Mesenchymal stem cell (in vitro differentiated cells and primary cell): ENCODE measurements at regions not wholly inside any gene's neighbourhood (a gene's known extent, or its start where the extent isn't known, plus 50 kb on each side); places are given as distances from the start of the nearest gene placed in this dataset.

ENCODE experiments used
- DNase-seq: peaks from one replicate; pipeline ENCODE4 v3.0.0-alpha.2; 2013
- H2AFZ ChIP-seq: one replicate; pipeline ENCODE4 v1.6.1; 2013; ENCODE audit warnings: low read depth, mild to moderate bottlenecking, control low read depth, inconsistent platforms, low read length, moderate library complexity
- H2AK5ac ChIP-seq: 2 replicates; pipeline ENCODE4 v1.6.1; 2013; ENCODE audit warnings: low read length, moderate library complexity, mild to moderate bottlenecking, inconsistent platforms; ENCODE audit not compliant: severe bottlenecking
- H2BK120ac ChIP-seq: one replicate; pipeline ENCODE4 v1.6.1; 2013; ENCODE audit warnings: low read depth, mild to moderate bottlenecking, inconsistent platforms, low read length, moderate library complexity
- H2BK12ac ChIP-seq, 2 experiments: one replicate each; pipeline ENCODE4 v1.6.1; 2013; ENCODE audit warnings: inconsistent platforms in 2 of 2, low read length in 2 of 2, mild to moderate bottlenecking in 2 of 2, moderate library complexity in 2 of 2, control low read depth in 1 of 2
- H2BK15ac ChIP-seq: one replicate; pipeline ENCODE4 v1.6.1; 2013; ENCODE audit warnings: mild to moderate bottlenecking, low read depth, inconsistent platforms; ENCODE audit not compliant: poor library complexity, severe bottlenecking
- H2BK5ac ChIP-seq: 2 replicates; pipeline ENCODE4 v1.6.1; 2013; ENCODE audit warnings: low read depth, mild to moderate bottlenecking, low read length, control low read depth, inconsistent platforms; ENCODE audit not compliant: poor library complexity, severe bottlenecking
- H3K14ac ChIP-seq, 2 experiments: one replicate each; pipeline ENCODE4 v1.6.1; 2013; ENCODE audit warnings: inconsistent platforms in 2 of 2, low read length in 2 of 2, control low read depth in 1 of 2, mild to moderate bottlenecking in 1 of 2, moderate library complexity in 1 of 2
- H3K18ac ChIP-seq, 2 experiments: one replicate each; pipeline ENCODE4 v1.6.1; 2013; ENCODE audit warnings: inconsistent platforms in 2 of 2, low read length in 2 of 2, control low read depth in 1 of 2, low read depth in 1 of 2, mild to moderate bottlenecking in 1 of 2
- H3K23ac ChIP-seq, 2 experiments: one replicate each; pipeline ENCODE4 v1.6.1; 2013; ENCODE audit warnings: inconsistent platforms in 2 of 2, low read length in 2 of 2, mild to moderate bottlenecking in 2 of 2, moderate library complexity in 2 of 2, control low read depth in 1 of 2
- H3K27ac ChIP-seq: 2 replicates; pipeline ENCODE4 v1.5.1; 2013; ENCODE audit warnings: mild to moderate bottlenecking, moderate library complexity, low read length, control low read depth, inconsistent platforms; ENCODE audit not compliant: poor library complexity, severe bottlenecking
- H3K27me3 ChIP-seq, 2 experiments: 2 replicates each; pipeline versions ENCODE4 v1.6.1 to v1.7.0; 2013; ENCODE audit warnings: low read length in 2 of 2, mild to moderate bottlenecking in 2 of 2, moderate library complexity in 2 of 2, control low read depth in 1 of 2, inconsistent platforms in 1 of 2; ENCODE audit not compliant: control insufficient read depth in 1 of 2, insufficient read depth in 1 of 2
- H3K36me3 ChIP-seq, 2 experiments: 2 replicates each; pipeline versions ENCODE4 v1.6.1 to v1.7.0; 2013; ENCODE audit warnings: low read length in 2 of 2, control low read depth in 1 of 2, inconsistent platforms in 1 of 2, low read depth in 1 of 2, mild to moderate bottlenecking in 1 of 2; ENCODE audit not compliant: insufficient read depth in 2 of 2, control insufficient read depth in 1 of 2
- H3K4ac ChIP-seq, 2 experiments: one replicate each; pipeline ENCODE4 v1.6.1; 2013; ENCODE audit warnings: inconsistent platforms in 2 of 2, low read length in 2 of 2, mild to moderate bottlenecking in 2 of 2, moderate library complexity in 2 of 2, control low read depth in 1 of 2, low read depth in 1 of 2
- H3K4me1 ChIP-seq: 2 replicates; pipeline ENCODE4 v1.6.1; 2013; ENCODE audit warnings: low read depth, low read length, control low read depth; ENCODE audit not compliant: control insufficient read depth, insufficient read depth
- H3K4me2 ChIP-seq: 2 replicates; pipeline ENCODE4 v1.6.1; 2013; ENCODE audit warnings: low read length, mild to moderate bottlenecking, inconsistent platforms; ENCODE audit not compliant: poor library complexity, severe bottlenecking
- H3K4me3 ChIP-seq, 2 experiments: 2 replicates each; pipeline versions ENCODE4 v1.5.1 to v1.7.0; 2013; ENCODE audit warnings: low read length in 2 of 2, mild to moderate bottlenecking in 2 of 2, control low read depth in 1 of 2, low read depth in 1 of 2; ENCODE audit not compliant: insufficient read depth in 1 of 2
- H3K79me1 ChIP-seq: replicated peaks from 2 replicates; pipeline ENCODE4 v1.6.1; 2013; ENCODE audit warnings: mild to moderate bottlenecking, control low read depth, low read length, inconsistent platforms; ENCODE audit not compliant: poor library complexity, severe bottlenecking
- H3K9ac ChIP-seq: 2 replicates; pipeline ENCODE4 v1.7.0; 2013; ENCODE audit warnings: mild to moderate bottlenecking, low read length, moderate library complexity
- H3K9me3 ChIP-seq: 2 replicates; pipeline ENCODE4 v1.7.0; 2013; ENCODE audit warnings: mild to moderate bottlenecking, low read length; ENCODE audit not compliant: control insufficient read depth
- H4K8ac ChIP-seq: one replicate; pipeline ENCODE4 v1.6.1; 2013; ENCODE audit warnings: inconsistent platforms, mild to moderate bottlenecking, low read length, moderate library complexity
- H4K91ac ChIP-seq: one replicate; pipeline ENCODE4 v1.6.1; 2013; ENCODE audit warnings: mild to moderate bottlenecking, low read length, inconsistent platforms
- WGBS: methylation state at CpG from one replicate; pipeline ENCODE4 v1.1.7; 2013; ENCODE audit warnings: mixed read lengths; 5-methylcytosine and 5-hydroxymethylcytosine counted together

DNA sequence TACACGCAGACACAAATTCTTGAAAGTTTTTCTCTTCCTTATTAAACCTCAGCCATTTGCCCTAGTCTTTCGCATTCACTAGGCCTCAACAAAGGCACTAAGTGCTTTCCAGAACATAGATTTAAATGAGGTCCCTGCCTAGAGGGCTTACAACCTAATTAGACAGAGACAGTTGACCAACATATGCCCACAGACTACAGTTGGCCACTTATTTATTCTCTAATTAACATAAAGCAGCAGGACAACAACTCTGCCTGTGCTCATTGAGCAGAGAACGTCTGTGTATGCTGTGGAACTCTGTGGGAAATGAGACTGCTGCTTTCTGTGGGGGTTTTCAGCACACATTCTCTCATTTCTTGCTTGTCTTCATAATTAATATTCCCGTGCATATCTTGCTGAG lies 303.0 kb upstream of the TACR3 start:
- Histone ChIP-seq H3K4me3 (no peak overlapping the region), H2BK12ac (no peak overlapping the region), H3K4me2 (no peak overlapping the region), H3K27me3 (no peaks in the 10 kb centered on the region), H3K4ac (no peak overlapping the region), H3K9ac (no peak overlapping the region), H3K27ac (no peak overlapping the region), H3K79me1 (no peaks in the 10 kb centered on the region), H3K9me3 (no peaks in the 10 kb centered on the region), H3K18ac (no peak overlapping the region), H2AFZ (no peak overlapping the region), H3K36me3 (no peaks in the 10 kb centered on the region), H3K23ac (no peak overlapping the region), H2BK15ac (no peak overlapping the region), H4K91ac (no peak overlapping the region), H2AK5ac (no peak overlapping the region), H3K4me1 (no peaks in the 10 kb centered on the region), H3K14ac (no peak overlapping the region), H4K8ac (no peak overlapping the region), H2BK5ac (no peak overlapping the region), H2BK120ac (no peak overlapping the region)
- DNase-seq: no peak
- WGBS: 76% methylated on average over 3 of the region's 4 CpGs

- H2BK15ac ChIP-seq: no peak overlapping the region
- no peak overlapping the region for H3K9ac ChIP-seq
- H3K4me2 ChIP-seq: no peak overlapping the region
- H3K36me3 ChIP-seq: no peaks in the 10 kb centered on the region
- H3K4me3 ChIP-seq: no peak overlapping the region
- H2AFZ ChIP-seq: no peak overlapping the region
- H2BK5ac ChIP-seq: no peak overlapping the region
- H2BK120ac ChIP-seq: no peak overlapping the region
- H3K23ac ChIP-seq: no peak overlapping the region
- no peaks in the 10 kb centered on the region for H3K27me3 ChIP-seq
- no peak overlapping the region for H2AK5ac ChIP-seq
- H3K18ac ChIP-seq: no peak overlapping the region
- no peak overlapping the region for H4K91ac ChIP-seq
- H3K4me1 ChIP-seq: no peaks in the 10 kb centered on the region
- H3K4ac ChIP-seq: no peak overlapping the region
- DNase-seq: no peak
- H3K14ac ChIP-seq: no peak overlapping the region
- no peak overlapping the region for H2BK12ac ChIP-seq
- WGBS: 100% methylated on average over 1 of the region's 2 CpGs
- no peak overlapping the region for H3K27ac ChIP-seq
- no peak overlapping the region for H4K8ac ChIP-seq
- no peaks in the 10 kb centered on the region for H3K9me3 ChIP-seq
- H3K79me1 ChIP-seq: no peaks in the 10 kb centered on the region
Observed at GRCh38 chr4:104022226-104022625, 302.4 kb upstream of the TACR3 start.

DNA sequence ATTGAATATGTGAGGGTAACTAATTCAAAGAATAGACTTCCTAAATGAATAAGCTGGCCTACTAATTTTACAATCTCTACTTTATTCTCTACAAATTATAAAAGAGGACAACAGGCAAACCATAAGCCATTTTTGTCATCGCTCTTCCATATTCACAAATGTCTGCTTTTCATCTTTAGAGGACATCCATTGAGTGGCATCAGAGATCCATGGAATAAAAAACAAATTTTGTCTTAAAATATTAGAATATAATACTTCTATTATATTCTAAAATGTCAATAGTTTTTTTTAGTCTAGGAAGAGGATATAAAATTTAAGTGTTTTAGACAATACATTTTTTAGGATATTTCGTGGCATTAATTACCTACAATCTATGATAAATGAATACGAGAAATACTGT lies 300.9 kb upstream of the TACR3 start:
- H2BK120ac ChIP-seq: no peak overlapping the region
- no peaks in the 10 kb centered on the region for H3K9me3 ChIP-seq
- H4K91ac ChIP-seq: no peak overlapping the region
- no peak overlapping the region for H4K8ac ChIP-seq
- no peaks in the 10 kb centered on the region for H3K27me3 ChIP-seq
- no peak overlapping the region for H3K9ac ChIP-seq
- no peak overlapping the region for H3K4me3 ChIP-seq
- 100% methylated on average over 1 of the region's 3 CpGs for WGBS
- no peaks in the 10 kb centered on the region for H3K4me1 ChIP-seq
- no peak overlapping the region for H2BK15ac ChIP-seq
- no peak overlapping the region for H2AFZ ChIP-seq
- no peak overlapping the region for H2AK5ac ChIP-seq
- H3K23ac ChIP-seq: no peak overlapping the region
- no peak overlapping the region for H3K27ac ChIP-seq
- H3K36me3 ChIP-seq: no peaks in the 10 kb centered on the region
- H3K79me1 ChIP-seq: no peaks in the 10 kb centered on the region
- H3K14ac ChIP-seq: no peak overlapping the region
- no peak overlapping the region for H3K4me2 ChIP-seq
- DNase-seq: no peak
- no peak overlapping the region for H2BK5ac ChIP-seq
- H3K4ac ChIP-seq: no peak overlapping the region
- H3K18ac ChIP-seq: no peak overlapping the region
- H2BK12ac ChIP-seq: no peak overlapping the region

DNA sequence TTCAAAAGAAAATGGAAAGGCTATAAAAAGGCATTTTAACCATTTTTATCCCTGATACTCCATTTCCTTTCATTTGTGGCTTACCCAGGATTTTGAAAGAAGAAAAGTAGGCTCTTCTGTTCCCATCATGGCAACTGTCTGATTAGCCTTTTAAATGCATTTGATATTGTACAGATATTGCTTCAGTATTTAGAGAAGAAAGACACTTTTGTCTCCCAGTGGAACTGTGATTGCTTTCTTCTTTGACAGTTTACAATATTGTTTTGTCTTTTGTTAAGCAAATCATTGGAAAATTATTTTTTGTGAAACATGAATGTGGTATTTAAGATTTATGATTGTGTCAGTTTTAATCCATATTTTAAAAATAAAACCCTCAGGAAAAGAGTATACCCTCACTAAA lies 297.4 kb upstream of the TACR3 start:
- no peak overlapping the region for H2BK15ac ChIP-seq
- no peaks in the 10 kb centered on the region for H3K27me3 ChIP-seq
- H3K18ac ChIP-seq: no peak overlapping the region
- H2BK5ac ChIP-seq: no peak overlapping the region
- H3K4me3 ChIP-seq: no peak overlapping the region
- no peak overlapping the region for H2AFZ ChIP-seq
- no peak overlapping the region for H3K23ac ChIP-seq
- no peaks in the 10 kb centered on the region for H3K36me3 ChIP-seq
- no peak overlapping the region for H4K91ac ChIP-seq
- no peak overlapping the region for H3K14ac ChIP-seq
- H2BK12ac ChIP-seq: no peak overlapping the region
- H3K4me2 ChIP-seq: no peak overlapping the region
- H3K79me1 ChIP-seq: no peaks in the 10 kb centered on the region
- no peak overlapping the region for H4K8ac ChIP-seq
- no peak overlapping the region for H2AK5ac ChIP-seq
- no peak for DNase-seq
- no peaks in the 10 kb centered on the region for H3K4me1 ChIP-seq
- no peak overlapping the region for H3K9ac ChIP-seq
- H2BK120ac ChIP-seq: no peak overlapping the region
- H3K4ac ChIP-seq: no peak overlapping the region
- H3K27ac ChIP-seq: no peak overlapping the region
- no peaks in the 10 kb centered on the region for H3K9me3 ChIP-seq
